HTR-8/SVneo (cell line): ENCODE measurements at regions not wholly inside any gene's neighbourhood (a gene's known extent, or its start where the extent isn't known, plus 50 kb on each side); places are given as distances from the start of the nearest gene placed in this dataset.

Source experiments
- DNase-seq: peaks from one replicate; pipeline ENCODE4 v3.0.0; 2011; ENCODE audit warnings: low spot score, mixed read lengths; ENCODE audit not compliant: insufficient read length
- FAIRE-seq: peaks from 2 replicates; lab custom pipeline; 2011; peaks lifted over from hg19 to GRCh38; lab: Jason Lieb, UNC

DNA sequence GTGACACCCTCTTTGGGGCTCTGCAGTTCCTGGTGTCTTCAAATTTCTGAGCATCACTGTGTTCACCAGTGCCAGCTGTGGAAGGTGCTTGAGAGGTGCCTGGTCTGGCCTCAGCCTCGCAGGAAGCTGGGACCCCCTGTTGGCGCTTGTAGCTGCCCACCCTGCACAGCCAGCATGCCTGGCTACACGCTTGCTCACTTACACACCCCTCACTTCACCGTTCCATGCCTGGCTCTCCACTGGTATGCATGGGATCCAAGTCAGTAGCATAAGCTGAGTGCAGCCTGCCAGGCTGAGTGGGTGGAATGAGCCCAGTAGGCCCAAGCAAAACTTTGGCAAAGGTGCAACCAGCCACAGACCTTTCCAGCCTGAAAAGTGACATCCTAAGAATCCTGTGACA lies 801.4 kb upstream of the PTPRD start:
- DNase-seq = no peak
- no peak for FAIRE-seq

DNA sequence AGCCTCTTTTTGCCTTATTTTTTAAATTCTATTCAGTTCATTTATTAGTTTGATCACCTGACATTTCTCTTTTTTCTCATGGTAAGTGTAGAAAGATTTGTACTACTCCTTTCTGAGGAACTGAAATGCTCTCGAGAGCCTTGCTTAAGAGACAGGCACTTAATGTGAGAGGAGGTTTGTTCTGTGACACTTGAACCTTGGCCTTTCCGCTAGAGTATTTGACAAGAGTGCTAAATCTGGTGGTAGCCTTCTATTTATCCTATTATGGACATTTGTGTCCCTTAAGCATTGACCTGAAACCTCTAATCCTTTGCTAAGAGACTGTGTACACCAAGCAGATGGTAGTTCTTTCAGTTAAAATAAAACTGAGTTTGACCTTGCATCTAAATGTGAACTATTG lies 805.0 kb upstream of the PTPRD start:
- DNase-seq (no peak), FAIRE-seq (no peak)

DNA sequence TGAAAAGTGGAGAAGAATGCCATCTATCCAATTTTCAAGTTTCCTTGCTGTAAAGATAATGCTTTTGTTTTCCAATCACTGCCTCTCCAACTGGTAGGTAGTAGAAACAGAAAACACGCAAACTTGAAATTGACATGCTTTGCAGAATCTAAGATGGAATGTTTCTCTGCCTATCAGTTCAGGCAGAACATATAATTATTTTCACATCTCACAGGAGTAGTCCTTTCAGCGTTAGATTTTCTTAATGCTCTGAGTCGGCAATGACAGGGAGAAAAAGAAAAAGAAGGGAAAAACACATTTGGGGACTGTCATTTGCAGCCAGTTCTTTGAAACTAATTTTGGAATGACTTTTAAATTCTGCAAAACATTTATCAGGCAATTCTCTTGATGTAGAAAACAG lies 818.7 kb upstream of the PTPRD start:
- DNase-seq = no peak
- FAIRE-seq = no peak

DNA sequence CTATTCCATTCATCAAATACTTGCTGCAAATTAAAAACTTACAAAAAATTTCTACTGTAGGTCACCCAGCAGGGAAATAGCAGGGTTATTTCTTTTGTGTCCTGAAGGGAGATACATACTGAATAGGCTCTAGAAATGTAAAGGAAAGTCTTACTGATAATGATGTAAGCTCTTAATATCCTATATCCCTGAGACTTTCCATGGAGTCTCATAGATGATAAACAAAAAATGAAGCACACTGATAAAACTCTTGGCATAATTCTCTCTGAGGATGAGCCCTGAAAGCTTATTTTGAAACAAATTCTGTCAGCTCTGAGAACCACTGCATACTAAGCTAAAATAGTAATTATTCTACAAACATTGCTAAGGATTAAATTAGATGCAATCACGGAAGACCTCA lies 819.6 kb upstream of the PTPRD start:
- no peak for FAIRE-seq

DNA sequence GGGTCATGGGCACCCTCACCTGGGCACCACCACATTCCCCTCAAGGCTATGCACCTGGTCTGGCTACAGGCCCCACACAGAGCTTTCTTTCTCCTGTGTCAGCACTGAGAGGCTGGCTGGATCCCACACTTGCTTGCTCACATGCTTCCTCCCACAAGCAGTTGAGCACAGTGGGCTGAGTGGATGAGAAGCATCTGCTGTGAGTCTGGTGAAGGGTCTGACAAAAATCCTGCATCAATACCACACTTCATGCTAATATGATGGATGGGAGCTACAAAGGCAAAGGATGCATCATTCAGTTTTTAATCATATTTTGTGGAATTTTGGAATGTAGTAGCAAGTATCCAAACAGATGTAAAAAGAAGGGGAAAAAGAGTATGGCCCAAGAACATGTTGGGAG lies 830.8 kb upstream of the PTPRD start:
- DNase-seq (no peak), FAIRE-seq (no peak)

More for the DNA sequence above, 819.6 kb upstream of the PTPRD start:
- no peak for DNase-seq

DNA sequence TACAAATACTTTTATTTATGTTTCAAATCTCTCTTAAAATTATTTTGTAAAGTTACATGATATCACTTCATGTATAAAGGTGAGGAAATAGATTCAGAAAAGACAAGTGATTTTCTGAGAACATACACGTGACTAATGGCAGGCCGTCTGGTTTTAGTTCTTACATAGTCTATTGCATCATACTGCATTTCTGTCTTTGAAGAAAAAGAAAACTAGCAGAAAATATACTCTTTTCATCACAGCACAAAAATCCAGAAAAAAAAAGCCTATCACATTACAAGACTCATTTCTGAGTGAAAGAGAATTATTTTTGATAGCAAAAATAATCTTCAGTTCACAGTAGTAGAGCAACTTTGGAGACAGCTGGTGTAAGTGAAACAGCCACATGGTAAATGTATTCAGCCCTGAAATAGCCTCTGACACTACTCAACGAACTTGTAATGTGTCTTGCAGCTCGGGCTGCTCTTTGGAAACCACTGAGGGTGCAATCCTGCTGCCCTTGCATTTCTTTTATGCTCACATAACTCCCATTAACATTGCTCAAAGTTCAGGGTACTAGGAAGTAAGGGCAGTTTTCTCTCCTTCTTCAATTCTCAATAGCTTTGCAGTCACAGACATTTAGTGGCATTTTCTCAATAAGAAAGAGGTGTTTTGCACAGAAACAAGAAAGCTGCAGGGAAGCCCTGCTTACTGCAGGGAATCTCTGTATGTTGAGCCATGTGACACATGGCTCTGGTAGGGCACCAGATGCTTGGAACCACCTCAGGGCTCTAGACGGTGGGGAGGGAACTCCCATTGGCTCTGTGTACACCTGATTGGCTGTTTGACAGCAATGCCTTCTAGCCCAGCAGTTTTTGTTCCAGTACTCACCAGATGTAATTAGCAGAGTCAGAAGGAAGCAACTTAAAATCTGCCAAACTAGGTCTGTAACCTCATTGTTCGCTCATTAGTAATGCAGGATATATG lies 845.3 kb upstream of the PTPRD start:
- DNase-seq = no peak

DNA sequence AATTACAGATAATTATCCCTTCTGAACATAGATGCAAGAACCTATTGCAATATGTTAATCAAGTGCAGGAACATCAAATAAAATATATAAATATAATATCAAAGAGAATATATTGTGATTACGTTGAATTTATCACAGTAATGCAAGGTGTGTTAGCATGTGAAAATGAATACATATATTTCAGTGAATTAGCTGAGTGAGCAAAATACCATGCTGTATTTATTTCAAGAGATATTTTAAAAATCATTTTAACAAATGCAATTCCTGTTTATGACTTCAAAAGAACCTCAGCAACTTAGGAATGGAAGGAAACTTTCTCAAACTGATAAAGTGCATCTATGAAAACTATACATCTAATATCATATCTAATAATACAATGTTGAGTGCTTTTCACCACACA lies 856.9 kb upstream of the PTPRD start:
- no peak for FAIRE-seq
- DNase-seq = no peak

More for the DNA sequence above, 845.3 kb upstream of the PTPRD start:
- no peak for FAIRE-seq

DNA sequence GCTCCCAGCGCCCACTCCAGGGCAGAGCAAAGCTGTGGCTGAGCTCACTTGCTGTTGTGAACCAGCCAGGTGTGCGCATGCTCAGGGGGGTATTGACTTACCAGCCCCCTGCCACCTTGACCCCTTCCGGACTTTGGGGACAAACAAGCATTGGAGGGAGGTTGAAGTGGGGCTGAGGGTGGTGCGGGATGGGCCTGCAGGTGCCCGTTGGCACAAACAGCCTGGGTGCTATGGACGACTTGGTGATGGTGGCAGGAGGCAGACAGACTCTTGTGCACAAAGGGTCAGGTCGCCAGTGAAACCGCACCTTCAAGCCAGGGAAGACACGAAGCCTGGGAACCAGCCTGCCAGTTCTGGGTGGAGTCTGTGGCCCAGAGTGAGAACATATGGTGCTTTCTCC lies 858.5 kb upstream of the PTPRD start:
- FAIRE-seq (no peak), DNase-seq (no peak)

DNA sequence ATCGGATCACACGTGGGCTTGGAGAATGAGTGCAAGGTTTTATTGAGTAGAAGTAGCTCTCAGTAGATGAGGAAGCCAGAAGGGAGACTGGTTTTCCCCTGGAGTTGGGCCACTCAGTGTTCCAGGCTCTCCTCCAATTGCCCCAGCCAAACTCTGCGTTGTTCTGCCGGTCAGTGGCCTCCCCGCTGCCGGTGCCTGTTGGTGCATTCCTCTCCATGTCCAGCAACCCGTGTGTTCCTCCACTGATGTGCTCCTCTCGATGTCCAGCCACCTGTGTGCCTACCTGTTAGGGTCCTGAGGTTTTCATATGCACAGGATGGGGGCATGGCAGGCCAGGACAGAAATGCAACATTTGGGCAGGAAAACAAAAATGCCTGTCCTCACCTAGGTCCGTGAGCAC lies 888.0 kb upstream of the PTPRD start:
- FAIRE-seq (no peak), DNase-seq (no peak)

DNA sequence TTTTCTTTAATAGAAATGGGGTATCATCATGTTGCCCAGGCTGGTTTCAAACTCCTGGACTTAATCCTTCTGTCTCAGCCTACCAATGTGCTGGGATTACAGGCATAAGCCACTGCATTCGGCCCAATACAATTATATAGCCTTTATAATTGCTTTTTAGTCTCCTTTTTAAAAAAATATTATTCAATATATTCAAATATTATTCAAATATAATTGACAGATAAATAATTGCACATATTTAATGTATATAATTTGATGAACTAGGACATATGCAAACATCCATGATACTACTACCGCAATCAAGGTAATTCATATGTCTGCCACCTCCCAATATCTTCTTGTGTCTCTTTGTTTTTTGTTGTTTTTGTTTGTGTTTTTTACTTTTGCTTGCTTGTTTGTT lies 894.2 kb upstream of the PTPRD start:
- DNase-seq (no peak), FAIRE-seq (no peak)

DNA sequence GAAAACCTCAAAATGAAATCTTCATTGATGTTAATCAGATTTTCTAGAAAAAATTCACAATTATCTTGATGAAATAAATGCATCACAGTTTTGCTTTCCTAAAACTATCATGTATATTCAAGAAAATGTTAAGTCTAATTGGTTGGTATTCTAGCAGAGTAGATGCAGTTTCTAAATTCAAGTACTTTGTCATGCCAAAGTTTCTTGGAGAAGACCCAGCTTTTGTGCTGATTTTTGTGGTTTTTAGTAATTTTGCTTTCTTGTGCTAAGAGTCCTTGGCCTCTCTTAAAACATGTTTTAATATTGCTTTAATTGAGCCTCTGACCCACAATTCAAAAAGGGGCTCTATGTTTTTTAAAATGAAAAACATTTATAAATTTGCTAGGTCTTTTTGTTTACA lies 924.8 kb upstream of the PTPRD start:
- FAIRE-seq = no peak
- no peak for DNase-seq

DNA sequence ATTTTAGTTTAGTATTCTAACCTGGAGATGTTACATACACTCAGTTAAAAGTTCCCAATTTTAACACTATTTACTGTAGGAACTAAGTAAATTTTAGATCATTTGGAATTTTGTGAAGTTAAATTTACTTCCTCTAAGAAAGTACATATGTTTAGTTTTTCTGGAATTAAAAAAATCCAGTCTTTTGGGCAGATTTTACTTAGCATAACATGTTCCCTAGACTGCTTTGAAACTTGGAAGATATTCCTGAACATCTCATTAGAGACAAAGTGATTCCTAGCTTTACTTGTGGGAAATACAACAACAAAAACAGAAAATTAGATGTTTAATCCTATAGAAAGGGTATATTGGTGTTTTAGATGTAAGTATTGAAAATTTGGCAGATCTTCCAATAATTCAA lies 930.0 kb upstream of the PTPRD start:
- no peak for FAIRE-seq
- DNase-seq = no peak

DNA sequence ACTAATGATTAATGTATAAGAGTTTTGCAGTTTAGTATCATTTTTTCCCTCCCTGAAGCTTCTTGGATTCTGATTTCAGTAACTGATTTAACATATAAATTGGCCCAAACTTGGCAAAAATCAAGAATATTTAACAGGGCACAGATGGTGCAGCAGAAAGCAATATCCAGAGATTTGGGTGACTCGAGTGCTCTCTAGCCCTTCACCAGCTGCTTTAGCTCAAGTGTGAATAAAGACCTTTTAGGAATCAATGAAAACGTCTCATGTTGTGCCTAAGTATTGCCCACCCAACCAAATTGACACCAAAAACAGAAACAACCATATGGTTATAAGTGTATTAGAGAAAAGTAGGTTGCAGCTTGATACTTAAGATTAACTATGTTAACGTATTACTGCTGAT lies 933.4 kb upstream of the PTPRD start:
- no peak for DNase-seq
- no peak for FAIRE-seq

DNA sequence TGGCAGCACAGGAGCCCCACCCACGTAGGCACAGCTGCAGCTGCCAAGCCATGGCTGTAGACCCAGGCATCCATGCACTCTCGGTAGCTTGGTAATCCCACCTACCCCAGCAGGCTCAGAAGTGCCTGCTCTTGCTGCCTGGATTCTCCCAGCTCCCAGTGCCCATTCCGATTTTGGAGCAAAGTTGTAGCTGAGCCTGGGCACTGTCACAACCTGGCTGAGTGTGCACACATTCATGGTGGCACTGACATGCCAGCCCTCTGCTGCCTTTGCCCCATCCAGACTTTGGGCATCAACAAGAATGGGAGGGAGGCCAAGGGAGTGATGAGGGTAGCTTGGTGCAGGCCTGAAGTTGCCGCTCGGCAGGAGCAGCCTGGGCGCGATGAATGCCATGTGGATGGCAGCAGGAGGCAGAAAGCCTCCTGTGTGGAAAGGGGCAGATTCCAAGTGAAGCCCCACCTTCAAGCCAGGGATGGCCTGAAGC lies 936.6 kb upstream of the PTPRD start:
- FAIRE-seq = no peak
- no peak for DNase-seq

DNA sequence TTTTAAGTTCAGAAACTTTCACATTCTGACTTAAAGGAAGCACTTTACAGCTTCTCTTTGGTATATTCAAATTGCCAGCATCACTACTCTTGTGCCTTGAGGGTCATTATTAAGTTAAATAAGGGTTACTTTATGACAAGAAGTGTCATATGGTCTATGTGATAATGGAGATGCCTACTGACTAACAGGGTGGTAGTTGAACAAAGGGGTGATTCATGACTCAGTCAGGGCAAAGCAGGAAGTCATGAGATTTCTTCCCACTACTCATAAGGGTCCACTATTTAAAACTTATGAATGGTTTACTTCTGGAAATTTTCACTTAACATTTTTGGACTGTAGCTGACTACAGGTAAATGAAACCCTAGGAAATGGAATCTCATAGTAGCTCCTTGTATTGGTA lies 938.3 kb upstream of the PTPRD start:
- DNase-seq (no peak), FAIRE-seq (no peak)

DNA sequence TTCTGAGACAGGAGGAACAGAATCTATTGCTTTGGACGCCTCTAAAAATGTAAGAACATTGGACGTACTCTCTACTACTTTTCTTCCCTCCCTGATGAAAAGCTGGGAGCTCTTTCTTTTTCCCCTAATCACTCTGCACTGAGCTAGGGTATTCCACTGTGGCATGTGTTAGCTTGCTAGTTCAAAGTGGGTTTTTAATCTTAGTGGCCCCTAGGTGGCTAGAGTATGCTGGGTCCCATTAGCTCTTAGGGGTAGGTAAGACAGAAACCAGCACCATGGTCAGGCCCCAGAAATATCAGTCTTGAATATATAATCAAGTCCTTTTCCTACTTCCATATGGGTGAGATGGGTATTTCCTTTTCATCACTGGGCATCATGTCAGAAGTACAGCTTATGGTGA lies 945.2 kb upstream of the PTPRD start:
- no peak for DNase-seq
- no peak for FAIRE-seq

DNA sequence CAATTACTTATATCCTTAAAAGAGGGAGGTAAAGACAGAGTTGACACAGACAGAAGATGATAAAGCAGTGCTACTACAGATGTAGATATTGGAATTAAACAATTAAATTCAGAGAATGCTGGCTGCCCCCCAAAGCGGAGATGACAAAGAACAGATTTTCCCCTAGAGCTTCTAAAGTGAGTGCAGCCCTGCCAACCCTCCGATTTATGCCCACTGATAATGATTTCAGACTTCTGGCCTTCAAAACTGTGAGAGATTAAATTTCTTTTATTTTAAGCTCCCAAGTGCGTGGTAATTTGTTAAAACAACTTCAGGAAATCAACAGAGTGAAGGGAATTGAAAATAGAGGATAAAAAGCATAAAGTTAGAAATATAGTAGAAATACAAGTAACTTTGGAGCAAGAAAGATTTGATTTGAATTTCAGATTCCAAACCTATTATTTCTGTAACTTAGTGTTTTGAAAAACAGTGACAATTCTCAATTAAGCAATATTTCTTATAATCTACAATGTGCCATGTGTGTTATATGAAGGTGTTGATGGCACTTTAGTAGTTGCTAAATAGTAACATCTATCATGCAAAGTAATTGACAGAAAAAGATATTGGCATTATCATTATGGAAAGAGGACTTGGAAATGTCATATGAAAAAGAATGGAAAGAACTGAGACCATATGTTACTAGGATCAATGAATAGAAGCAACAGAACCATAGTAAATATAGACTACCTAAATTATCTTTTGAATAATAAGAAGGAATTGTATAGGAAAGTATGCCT lies 946.4 kb upstream of the PTPRD start:
- FAIRE-seq (no peak), DNase-seq (no peak)

DNA sequence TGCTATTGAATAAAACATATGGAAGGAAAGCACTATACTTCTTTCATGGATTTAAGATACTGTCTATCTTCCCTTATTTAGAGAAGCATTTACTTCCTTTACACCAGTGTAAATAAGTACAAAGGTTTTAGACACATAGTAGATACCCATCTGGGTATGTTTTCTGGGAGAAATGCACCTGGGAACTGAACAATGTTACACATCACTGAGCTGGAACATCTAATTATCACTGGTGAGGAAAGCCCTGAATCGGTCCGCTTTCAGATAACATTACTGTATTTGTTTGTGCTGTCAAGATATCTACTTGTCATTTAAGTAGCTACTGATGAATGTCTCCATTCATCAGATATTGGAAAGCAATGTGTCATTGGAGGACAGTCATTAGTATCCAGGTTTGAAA lies 964.7 kb upstream of the PTPRD start:
- DNase-seq (no peak), FAIRE-seq (no peak)

DNA sequence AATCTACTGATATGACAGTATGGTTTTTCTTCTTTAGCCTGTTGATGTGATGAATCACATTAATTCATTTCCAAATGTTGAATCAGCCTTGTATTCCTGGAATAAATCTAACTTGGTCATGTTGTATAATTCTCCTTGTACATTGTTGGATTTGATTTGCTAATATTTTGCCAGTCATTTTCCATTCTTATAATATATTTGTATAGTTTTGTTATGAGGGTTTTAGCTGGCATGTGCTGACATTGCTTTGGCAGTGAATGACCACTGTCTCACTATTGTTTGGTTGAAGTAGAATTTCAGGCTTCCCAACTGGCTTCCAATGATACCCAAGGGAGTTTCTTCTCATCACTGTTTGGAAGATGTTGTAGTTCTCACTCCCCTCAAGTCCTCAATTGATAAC lies 983.0 kb upstream of the PTPRD start:
- DNase-seq (no peak), FAIRE-seq (no peak)

DNA sequence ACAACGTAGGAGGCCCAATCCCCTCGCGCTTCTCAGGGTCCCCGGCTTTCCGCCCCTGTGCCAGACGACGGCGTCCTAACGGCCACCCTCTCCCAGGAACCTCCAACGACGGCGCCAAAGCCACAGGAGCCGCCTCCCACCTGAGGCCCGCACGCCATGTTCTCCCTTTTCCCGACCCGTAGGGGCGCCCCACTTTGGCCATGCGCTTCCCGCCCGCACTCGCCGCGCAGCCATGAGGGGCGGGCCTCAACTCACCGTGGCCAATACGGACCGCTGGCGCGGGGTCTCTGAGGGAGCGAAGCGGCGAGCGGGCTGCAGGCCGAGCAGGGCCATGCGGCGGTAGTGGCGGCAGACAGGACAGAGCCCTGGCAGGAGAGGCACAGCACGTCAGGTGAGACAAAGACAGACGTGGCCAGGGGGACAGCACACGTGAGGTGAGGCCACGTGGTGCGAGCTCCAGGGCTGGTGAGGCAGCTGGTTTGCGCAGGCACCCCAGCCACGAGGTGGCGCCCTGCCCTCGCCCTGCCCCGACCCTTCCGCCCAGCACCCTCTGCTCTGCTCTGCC lies 1005.5 kb upstream of the PTPRD start:
- no peak for FAIRE-seq
- DNase-seq = no peak

DNA sequence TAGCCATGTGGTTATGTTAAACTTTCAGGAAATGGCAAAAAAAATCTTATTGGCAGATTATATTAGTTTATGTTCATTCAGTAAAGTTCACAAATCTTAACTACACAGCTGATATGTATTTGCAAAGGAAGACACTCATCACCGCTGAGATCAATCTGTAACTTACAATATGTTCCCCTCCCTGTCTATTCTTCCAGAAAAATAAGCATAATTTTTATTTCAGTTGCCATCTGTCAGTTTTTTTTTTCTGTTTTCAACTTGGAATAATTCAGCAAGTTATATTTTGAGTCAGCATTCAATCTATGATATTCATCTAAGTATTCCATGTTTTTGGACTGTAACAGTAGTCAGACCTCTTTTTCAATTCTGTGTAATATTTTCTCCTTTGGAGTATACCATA lies 1019.9 kb upstream of the PTPRD start:
- no peak for FAIRE-seq
- DNase-seq = no peak
